Brain microvascular endothelial cell (primary cell): ENCODE measurements at regions not wholly inside any gene's neighbourhood (a gene's known extent, or its start where the extent isn't known, plus 50 kb on each side); places are given as distances from the start of the nearest gene placed in this dataset.

Experiments used
- DNase-seq: peaks from one replicate; pipeline ENCODE4 v3.0.0-alpha.2; 2020
- H3K27ac ChIP-seq: fragments of 250-450 bp; sonication (Bioruptor Pico); 2 replicates; pipeline ENCODE4 v1.5.1; 2020; ENCODE audit warnings: mild to moderate bottlenecking, moderate library complexity
- H3K27me3 ChIP-seq: fragments of 250-450 bp; sonication (Bioruptor Pico); replicated peaks from 2 replicates; pipeline ENCODE4 v1.5.1; 2020; ENCODE audit warnings: mild to moderate bottlenecking
- H3K36me3 ChIP-seq: fragments of 250-450 bp; sonication (Bioruptor Pico); replicated peaks from 2 replicates; pipeline ENCODE4 v1.5.1; 2020; ENCODE audit warnings: mild to moderate bottlenecking
- H3K4me3 ChIP-seq: 2 replicates; pipeline ENCODE4 v1.5.1; 2011; ENCODE audit warnings: low read depth, mild to moderate bottlenecking, control low read depth, low read length, moderate library complexity
- CTCF ChIP-seq: IDR thresholded peaks from 2 replicates; pipeline ENCODE4 v1.5.1; 2011; ENCODE audit warnings: low read depth, mild to moderate bottlenecking, moderate library complexity, low read length, control low read depth, inconsistent platforms; ENCODE audit errors: missing control alignments
- in situ Hi-C: cut with HindIII; loops from 2 replicates; pipeline ENCODE4 v1.10.0; 2017; ENCODE audit warnings: low sequenced_read_pairs, low pct_ligation_motif_present

- no peak for TF ChIP-seq CTCF
- no peaks in the 10 kb centered on the region for H3K27me3 ChIP-seq
- in situ Hi-C loops = no loop called here
- no peak overlapping the region for H3K4me3 ChIP-seq
- no peak overlapping the region for H3K27ac ChIP-seq
- no peaks in the 10 kb centered on the region for H3K36me3 ChIP-seq
- no peak for DNase-seq
Observed at GRCh38 chr1:229758101-229759036, 132.3 kb downstream of the URB2 start.

GRCh38 chr1:229759037-229759435 is 133.0 kb downstream of the URB2 start:
- no peaks in the 10 kb centered on the region for H3K36me3 ChIP-seq
- DNase-seq = peak; percentile 12
- in situ Hi-C loops = no loop called here
- no peak overlapping the region for H3K27ac ChIP-seq
- H3K27me3 ChIP-seq = no peaks in the 10 kb centered on the region
- no peak for TF ChIP-seq CTCF
- H3K4me3 ChIP-seq = no peak overlapping the region

- Histone ChIP-seq H3K4me3 (no peak overlapping the region), H3K27me3 (no peaks in the 10 kb centered on the region), H3K36me3 (no peaks in the 10 kb centered on the region), H3K27ac (no peak overlapping the region)
- TF ChIP-seq CTCF = no peak
- DNase-seq = no peak
- in situ Hi-C loops = no loop called here
Observed at GRCh38 chr1:229759586-229759985, 133.5 kb downstream of the URB2 start.

GRCh38 chr1:229760478-229760996 is 134.5 kb downstream of the URB2 start:
- H3K27me3 ChIP-seq = no peaks in the 10 kb centered on the region
- in situ Hi-C loops = no loop called here
- no peak for DNase-seq
- H3K27ac ChIP-seq = no peak overlapping the region
- no peak overlapping the region for H3K4me3 ChIP-seq
- H3K36me3 ChIP-seq = no peaks in the 10 kb centered on the region
- no peak for TF ChIP-seq CTCF

GRCh38 chr1:229762891-229763290 is 136.8 kb downstream of the URB2 start:
- TF ChIP-seq CTCF = no peak
- DNase-seq = no peak
- no peak overlapping the region for H3K27ac ChIP-seq
- no peaks in the 10 kb centered on the region for H3K27me3 ChIP-seq
- H3K36me3 ChIP-seq = no peaks in the 10 kb centered on the region
- no peak overlapping the region for H3K4me3 ChIP-seq
- in situ Hi-C loops = no loop called here

GRCh38 chr1:229768232-229768631 is 142.2 kb downstream of the URB2 start:
- Histone ChIP-seq H3K27me3 (no peaks in the 10 kb centered on the region), H3K36me3 (no peaks in the 10 kb centered on the region), H3K4me3 (no peak overlapping the region), H3K27ac (no peak overlapping the region)
- no peak for TF ChIP-seq CTCF
- no peak for DNase-seq
- in situ Hi-C loops = no loop called here
